Small intestine (tissue), 7 donors: ENCODE measurements at regions not wholly inside any gene's neighbourhood (a gene's known extent, or its start where the extent isn't known, plus 50 kb on each side); places are given as distances from the start of the nearest gene placed in this dataset.
"Not testable (repeated sequence)": the region's sequence is repeated elsewhere in the genome, so short reads cannot be mapped to it uniquely, and the experiment has no call there.

Experiments
- DNase-seq, 2 donors: peaks; one replicate each; pipeline versions ENCODE4 v3.0.0 to v3.0.0-alpha.2; 2013
- FAIRE-seq: peaks from 2 replicates; lab custom pipeline; 2012; peaks lifted over from hg19 to GRCh38; lab: Jason Lieb, UNC
- H3K27ac ChIP-seq, 3 donors: one replicate each; pipeline ENCODE4 v1.5.1; 2013; ENCODE audit warnings: low read length in 2 of 3, mild to moderate bottlenecking in 2 of 3, control low read depth in 1 of 3, inconsistent platforms in 1 of 3, low read depth in 1 of 3, moderate library complexity in 1 of 3
- H3K27me3 ChIP-seq, 3 donors: one replicate each; pipeline ENCODE4 v1.6.1; 2013; ENCODE audit warnings: low read length in 3 of 3, inconsistent platforms in 1 of 3; ENCODE audit not compliant: control insufficient read depth in 3 of 3, insufficient read depth in 3 of 3
- H3K36me3 ChIP-seq, 3 donors: one replicate each; pipeline ENCODE4 v1.6.1; 2013; ENCODE audit warnings: low read length in 3 of 3, inconsistent platforms in 1 of 3, low read depth in 1 of 3, mild to moderate bottlenecking in 1 of 3, moderate library complexity in 1 of 3; ENCODE audit not compliant: control insufficient read depth in 3 of 3, insufficient read depth in 2 of 3
- H3K4me1 ChIP-seq, 3 donors: one replicate each; pipeline ENCODE4 v1.6.1; 2013; ENCODE audit warnings: low read length in 2 of 3, inconsistent platforms in 1 of 3, low read depth in 1 of 3, mild to moderate bottlenecking in 1 of 3, moderate library complexity in 1 of 3; ENCODE audit not compliant: control insufficient read depth in 3 of 3, insufficient read depth in 2 of 3
- H3K4me3 ChIP-seq, 3 donors: one replicate each; pipeline ENCODE4 v1.5.1; 2013; ENCODE audit warnings: low read length in 3 of 3, control low read depth in 1 of 3, inconsistent platforms in 1 of 3, low read depth in 1 of 3, mild to moderate bottlenecking in 1 of 3, moderate library complexity in 1 of 3
- H3K9me3 ChIP-seq, 2 donors: one replicate each; pipeline ENCODE4 v1.6.1; 2013; ENCODE audit warnings: low read depth in 1 of 2, low read length in 1 of 2; ENCODE audit not compliant: control insufficient read depth in 2 of 2, insufficient read depth in 1 of 2
- WGBS, 3 donors: extraction: QIAGEN DNeasy Blood & Tissue Kit; methylation state at CpG; one replicate each; pipeline ENCODE4 v1.1.7; 2013; 5-methylcytosine and 5-hydroxymethylcytosine counted together
- donor health status: healthy with polysubstance abuse.
- donor health status: control.
- donor health status: control.
- donor health status: Bipolar disorder and iron deficiency.
- donor health status: healthy.

GRCh38 chr2:138066139-138066806 lies 102.0 kb downstream of the HNMT start:
- Histone ChIP-seq H3K4me1 (no peaks in the 10 kb centered on the region), H3K27ac (no peak overlapping the region), H3K9me3 (peaks cover 0 to 3% of the 10 kb centered on the region in 2 donors), H3K4me3 (no peak overlapping the region), H3K27me3 (no peaks in the 10 kb centered on the region), H3K36me3 (no peaks in the 10 kb centered on the region)
- FAIRE-seq (no peak), DNase-seq (no peak)
- WGBS, 3 donors, result 84 to 93% (median 88%) methylated on average over 3 of the region's 3 CpGs

GRCh38 chr2:138066841-138067240 lies 102.6 kb downstream of the HNMT start:
- Histone ChIP-seq H3K36me3 (no peaks in the 10 kb centered on the region), H3K4me3 (no peak overlapping the region), H3K4me1 (no peaks in the 10 kb centered on the region), H3K27ac (no peak overlapping the region), H3K9me3 (peaks cover 0 to 3% of the 10 kb centered on the region in 2 donors), H3K27me3 (no peaks in the 10 kb centered on the region)
- 86 to 87% (median 86%) methylated on average over 1 of the region's 1 CpG for WGBS, 3 donors
- DNase-seq, result no peak
- no peak for FAIRE-seq

- 86 to 92% (median 87%) methylated on average over 2 of the region's 2 CpGs for WGBS, 3 donors
- not testable (repeated sequence) for DNase-seq, H3K4me3 ChIP-seq, H3K4me1 ChIP-seq, H3K36me3 ChIP-seq, H3K27ac ChIP-seq, H3K9me3 ChIP-seq, FAIRE-seq, H3K27me3 ChIP-seq
Measured at GRCh38 chr2:138068669-138069068, 104.4 kb downstream of the HNMT start.

GRCh38 chr2:138071042-138071719 lies 106.9 kb downstream of the HNMT start:
- not testable (repeated sequence) for H3K4me1 ChIP-seq, DNase-seq, H3K36me3 ChIP-seq, H3K4me3 ChIP-seq, H3K27me3 ChIP-seq, H3K27ac ChIP-seq, H3K9me3 ChIP-seq, FAIRE-seq
- WGBS, 3 donors, result 80 to 88% (median 81%) methylated on average over 7 of the region's 7 CpGs

- 62 to 76% (median 72%) methylated on average over 7 of the region's 7 CpGs for WGBS, 3 donors
- Histone ChIP-seq H3K36me3 (no peaks in the 10 kb centered on the region), H3K4me1 (no peaks in the 10 kb centered on the region), H3K27ac (no peak overlapping the region), H3K27me3 (no peaks in the 10 kb centered on the region), H3K4me3 (no peak overlapping the region), H3K9me3 (no peaks in the 10 kb centered on the region)
- FAIRE-seq (no peak), DNase-seq (no peak)
Measured at GRCh38 chr2:138071720-138072719, 107.7 kb downstream of the HNMT start.

- no peaks in the 10 kb centered on the region for H3K9me3 ChIP-seq
- DNase-seq, result no peak
- no peak for FAIRE-seq
- 79 to 85% (median 80%) methylated on average over 3 of the region's 3 CpGs for WGBS, 3 donors
- no peaks in the 10 kb centered on the region for H3K27me3 ChIP-seq
- no peaks in the 10 kb centered on the region for H3K4me1 ChIP-seq
- H3K27ac ChIP-seq, result no peak overlapping the region
- no peak overlapping the region for H3K4me3 ChIP-seq
- no peaks in the 10 kb centered on the region for H3K36me3 ChIP-seq
Measured at GRCh38 chr2:138078153-138078552, 113.9 kb downstream of the HNMT start.

GRCh38 chr2:138079976-138080375 lies 115.7 kb downstream of the HNMT start:
- no peaks in the 10 kb centered on the region for H3K4me1 ChIP-seq
- FAIRE-seq (no peak), DNase-seq (no peak)
- no peaks in the 10 kb centered on the region for H3K27me3 ChIP-seq
- H3K27ac ChIP-seq, result no peak overlapping the region
- no peak overlapping the region for H3K4me3 ChIP-seq
- no peaks in the 10 kb centered on the region for H3K36me3 ChIP-seq
- no peaks in the 10 kb centered on the region for H3K9me3 ChIP-seq
- WGBS, 3 donors, result 91 to 100% (median 93%) methylated on average over 2 of the region's 2 CpGs
